PFSK-1 (cell line): ENCODE measurements at regions not wholly inside any gene's neighbourhood (a gene's known extent, or its start where the extent isn't known, plus 50 kb on each side); places are given as distances from the start of the nearest gene placed in this dataset.

Source experiments
- FOXP2 ChIP-seq: optimal IDR thresholded peaks from 2 replicates; pipeline ENCODE3; 2011; ENCODE audit warnings: borderline replicate concordance, control low read depth, inconsistent platforms; ENCODE audit not compliant: insufficient read depth; ENCODE audit errors: extremely low read length, extremely low read depth
- POLR2AphosphoS5 ChIP-seq: IDR thresholded peaks from 2 replicates; pipeline ENCODE4 v1.6.1; 2012; ENCODE audit warnings: low read depth, mild to moderate bottlenecking, control low read depth, low read length, moderate library complexity
- SIN3A ChIP-seq: IDR thresholded peaks from 2 replicates; pipeline ENCODE4 v1.6.1; 2012; ENCODE audit warnings: mild to moderate bottlenecking, low read length, moderate library complexity, borderline replicate concordance; ENCODE audit not compliant: insufficient read depth
- TF ChIP-seq, protein P1 (sequence below), 2 experiments: IDR thresholded peaks; 2 replicates each; pipeline versions ENCODE4 v1.6.1 to v1.8.0; 2011 to 2012; ENCODE audit warnings: low read depth in 2 of 2, low read length in 2 of 2, control low read depth in 1 of 2, inconsistent platforms in 1 of 2, mild to moderate bottlenecking in 1 of 2, moderate library complexity in 1 of 2; ENCODE audit not compliant: insufficient read depth in 1 of 2

DNA sequence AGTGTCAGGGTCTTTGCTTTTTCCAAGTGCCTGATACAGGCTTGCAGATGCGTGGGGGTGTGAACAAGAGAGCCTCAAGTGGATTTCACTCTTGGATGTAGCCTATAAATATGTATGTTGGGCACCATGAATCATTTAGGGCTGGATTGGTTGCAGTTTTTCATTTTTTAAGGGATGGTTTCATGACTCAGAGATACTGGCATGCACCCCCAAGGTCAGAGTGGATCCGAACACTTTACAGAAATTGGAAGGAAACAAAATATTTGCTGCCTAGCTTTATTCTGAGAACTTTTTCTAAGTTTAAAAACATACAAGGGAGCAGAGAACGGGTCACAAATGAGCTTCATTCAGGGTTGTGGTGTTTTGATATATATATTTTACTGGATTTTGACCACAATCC is 436.8 kb upstream of the ERCC4 start:
- no peak for TF ChIP-seq POLR2AphosphoS5
- TF ChIP-seq SIN3A, result no peak
- TF ChIP-seq FOXP2, result no peak
- TF ChIP-seq, protein P1, sequence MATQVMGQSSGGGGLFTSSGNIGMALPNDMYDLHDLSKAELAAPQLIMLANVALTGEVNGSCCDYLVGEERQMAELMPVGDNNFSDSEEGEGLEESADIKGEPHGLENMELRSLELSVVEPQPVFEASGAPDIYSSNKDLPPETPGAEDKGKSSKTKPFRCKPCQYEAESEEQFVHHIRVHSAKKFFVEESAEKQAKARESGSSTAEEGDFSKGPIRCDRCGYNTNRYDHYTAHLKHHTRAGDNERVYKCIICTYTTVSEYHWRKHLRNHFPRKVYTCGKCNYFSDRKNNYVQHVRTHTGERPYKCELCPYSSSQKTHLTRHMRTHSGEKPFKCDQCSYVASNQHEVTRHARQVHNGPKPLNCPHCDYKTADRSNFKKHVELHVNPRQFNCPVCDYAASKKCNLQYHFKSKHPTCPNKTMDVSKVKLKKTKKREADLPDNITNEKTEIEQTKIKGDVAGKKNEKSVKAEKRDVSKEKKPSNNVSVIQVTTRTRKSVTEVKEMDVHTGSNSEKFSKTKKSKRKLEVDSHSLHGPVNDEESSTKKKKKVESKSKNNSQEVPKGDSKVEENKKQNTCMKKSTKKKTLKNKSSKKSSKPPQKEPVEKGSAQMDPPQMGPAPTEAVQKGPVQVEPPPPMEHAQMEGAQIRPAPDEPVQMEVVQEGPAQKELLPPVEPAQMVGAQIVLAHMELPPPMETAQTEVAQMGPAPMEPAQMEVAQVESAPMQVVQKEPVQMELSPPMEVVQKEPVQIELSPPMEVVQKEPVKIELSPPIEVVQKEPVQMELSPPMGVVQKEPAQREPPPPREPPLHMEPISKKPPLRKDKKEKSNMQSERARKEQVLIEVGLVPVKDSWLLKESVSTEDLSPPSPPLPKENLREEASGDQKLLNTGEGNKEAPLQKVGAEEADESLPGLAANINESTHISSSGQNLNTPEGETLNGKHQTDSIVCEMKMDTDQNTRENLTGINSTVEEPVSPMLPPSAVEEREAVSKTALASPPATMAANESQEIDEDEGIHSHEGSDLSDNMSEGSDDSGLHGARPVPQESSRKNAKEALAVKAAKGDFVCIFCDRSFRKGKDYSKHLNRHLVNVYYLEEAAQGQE (IDR thresholded peaks at IDR 0.05; ENCODE audit: insufficient read depth in 1 of 2, low read depth in 2 of 2, low read length in 2 of 2), result no peak
